Activated naive CD4-positive, alpha-beta T cell treated with anti-CD3 and anti-CD28 coated beads for 36 hours (primary cell): ENCODE measurements at regions not wholly inside any gene's neighbourhood (a gene's known extent, or its start where the extent isn't known, plus 50 kb on each side); places are given as distances from the start of the nearest gene placed in this dataset.

Experiments
- CTCF ChIA-PET: fragments of 350-600 bp; sonication (Branson Sonifier 250); formaldehyde crosslinking; loops from one replicate; lab custom pipeline; 2021; ENCODE audit warnings: antibody characterized with exemption; lab: Charles Lee
- DNase-seq: peaks from one replicate; pipeline ENCODE4 v3.0.0-alpha.2; 2020
- H3K27ac Mint-ChIP-seq: one replicate; pipeline ENCODE4 v1.8.0; 2021; ENCODE audit warnings: mild to moderate bottlenecking, mixed read lengths
- H3K27me3 Mint-ChIP-seq: one replicate; pipeline ENCODE4 v1.8.0; 2021; ENCODE audit warnings: low read depth, mixed read lengths
- H3K36me3 Mint-ChIP-seq: one replicate; pipeline ENCODE4 v1.8.0; 2021; ENCODE audit warnings: low read depth, mixed read lengths
- H3K4me1 Mint-ChIP-seq: one replicate; pipeline ENCODE4 v1.8.0; 2021; ENCODE audit warnings: low read depth, mixed read lengths
- H3K4me3 Mint-ChIP-seq: one replicate; pipeline ENCODE4 v1.8.0; 2021; ENCODE audit warnings: mild to moderate bottlenecking, moderate library complexity, mixed read lengths
- H3K9me3 Mint-ChIP-seq: one replicate; pipeline ENCODE4 v1.8.0; 2021; ENCODE audit warnings: mixed read lengths
- intact Hi-C: fragments of 100-400 bp; cut with micrococcal nuclease; formaldehyde crosslinking; loops from one replicate; pipeline ENCODE4 v1.15.1; 2023

GRCh38 chr5:121741156-121741555 lies 110.5 kb upstream of the FTMT start:
- no peaks in the 10 kb centered on the region for H3K4me1 Mint-ChIP-seq
- no peaks in the 10 kb centered on the region for H3K36me3 Mint-ChIP-seq
- CTCF ChIA-PET, result no interaction called here
- H3K4me3 Mint-ChIP-seq, result no peak overlapping the region
- H3K27ac Mint-ChIP-seq, result no peak overlapping the region
- intact Hi-C loops, result no loop called here
- H3K9me3 Mint-ChIP-seq, result peaks cover 3% of the 10 kb centered on the region
- H3K27me3 Mint-ChIP-seq, result no peaks in the 10 kb centered on the region
- no peak for DNase-seq

- Mint-ChIP-seq H3K4me3 (no peak overlapping the region), H3K9me3 (no peaks in the 10 kb centered on the region), H3K36me3 (no peaks in the 10 kb centered on the region), H3K4me1 (no peaks in the 10 kb centered on the region), H3K27me3 (no peaks in the 10 kb centered on the region), H3K27ac (no peak overlapping the region)
- intact Hi-C loops, result no loop called here
- DNase-seq, result no peak
- CTCF ChIA-PET, result no interaction called here
Measured at GRCh38 chr5:121744577-121744976, 107.1 kb upstream of the FTMT start.

GRCh38 chr5:121745407-121745806 lies 106.3 kb upstream of the FTMT start:
- CTCF ChIA-PET, result no interaction called here
- intact Hi-C loops, result no loop called here
- Mint-ChIP-seq H3K4me1 (no peaks in the 10 kb centered on the region), H3K27me3 (no peaks in the 10 kb centered on the region), H3K9me3 (no peaks in the 10 kb centered on the region), H3K4me3 (no peak overlapping the region), H3K36me3 (no peaks in the 10 kb centered on the region), H3K27ac (no peak overlapping the region)
- DNase-seq, result no peak

GRCh38 chr5:121746763-121747162 lies 104.9 kb upstream of the FTMT start:
- CTCF ChIA-PET, result no interaction called here
- intact Hi-C loops, result no loop called here
- H3K27ac Mint-ChIP-seq, result no peak overlapping the region
- no peaks in the 10 kb centered on the region for H3K9me3 Mint-ChIP-seq
- no peaks in the 10 kb centered on the region for H3K27me3 Mint-ChIP-seq
- H3K36me3 Mint-ChIP-seq, result no peaks in the 10 kb centered on the region
- H3K4me3 Mint-ChIP-seq, result no peak overlapping the region
- no peak for DNase-seq
- no peaks in the 10 kb centered on the region for H3K4me1 Mint-ChIP-seq

GRCh38 chr5:121748686-121749085 lies 103.0 kb upstream of the FTMT start:
- CTCF ChIA-PET, result no interaction called here
- H3K36me3 Mint-ChIP-seq, result no peaks in the 10 kb centered on the region
- DNase-seq, result no peak
- H3K9me3 Mint-ChIP-seq, result no peaks in the 10 kb centered on the region
- no peak overlapping the region for H3K4me3 Mint-ChIP-seq
- H3K27ac Mint-ChIP-seq, result no peak overlapping the region
- intact Hi-C loops, result no loop called here
- no peaks in the 10 kb centered on the region for H3K27me3 Mint-ChIP-seq
- no peaks in the 10 kb centered on the region for H3K4me1 Mint-ChIP-seq

- no peaks in the 10 kb centered on the region for H3K27me3 Mint-ChIP-seq
- no peaks in the 10 kb centered on the region for H3K4me1 Mint-ChIP-seq
- H3K9me3 Mint-ChIP-seq, result no peaks in the 10 kb centered on the region
- intact Hi-C loops, result no loop called here
- no peak for DNase-seq
- CTCF ChIA-PET, result interaction anchor here (0.7 kb wide), 1 partner anchor 1444 kb away, joined by 3 read pairs; no protein-coding TSS in a partner anchor
- no peaks in the 10 kb centered on the region for H3K36me3 Mint-ChIP-seq
- H3K27ac Mint-ChIP-seq, result no peak overlapping the region
- H3K4me3 Mint-ChIP-seq, result no peak overlapping the region
Measured at GRCh38 chr5:121752149-121752548, 99.5 kb upstream of the FTMT start.

- DNase-seq, result no peak
- CTCF ChIA-PET, result no interaction called here
- no peak overlapping the region for H3K27ac Mint-ChIP-seq
- no peaks in the 10 kb centered on the region for H3K36me3 Mint-ChIP-seq
- H3K27me3 Mint-ChIP-seq, result no peaks in the 10 kb centered on the region
- intact Hi-C loops, result no loop called here
- no peak overlapping the region for H3K4me3 Mint-ChIP-seq
- H3K9me3 Mint-ChIP-seq, result no peaks in the 10 kb centered on the region
- no peaks in the 10 kb centered on the region for H3K4me1 Mint-ChIP-seq
Measured at GRCh38 chr5:121755266-121755665, 96.4 kb upstream of the FTMT start.

GRCh38 chr5:121757753-121758152 lies 93.9 kb upstream of the FTMT start:
- Mint-ChIP-seq H3K4me3 (no peak overlapping the region), H3K27ac (no peak overlapping the region), H3K9me3 (no peaks in the 10 kb centered on the region), H3K27me3 (no peaks in the 10 kb centered on the region), H3K36me3 (no peaks in the 10 kb centered on the region), H3K4me1 (no peaks in the 10 kb centered on the region)
- DNase-seq, result no peak
- CTCF ChIA-PET, result no interaction called here
- intact Hi-C loops, result no loop called here

- Mint-ChIP-seq H3K27me3 (no peaks in the 10 kb centered on the region), H3K9me3 (no peaks in the 10 kb centered on the region), H3K4me1 (no peaks in the 10 kb centered on the region), H3K36me3 (no peaks in the 10 kb centered on the region), H3K27ac (no peak overlapping the region), H3K4me3 (no peak overlapping the region)
- intact Hi-C loops, result no loop called here
- no peak for DNase-seq
- CTCF ChIA-PET, result no interaction called here
Measured at GRCh38 chr5:121758615-121759014, 93.1 kb upstream of the FTMT start.

GRCh38 chr5:121762426-121762825 lies 89.3 kb upstream of the FTMT start:
- CTCF ChIA-PET, result no interaction called here
- no peak for DNase-seq
- Mint-ChIP-seq H3K36me3 (no peaks in the 10 kb centered on the region), H3K4me1 (no peaks in the 10 kb centered on the region), H3K4me3 (no peak overlapping the region), H3K9me3 (no peaks in the 10 kb centered on the region), H3K27me3 (no peaks in the 10 kb centered on the region), H3K27ac (no peak overlapping the region)
- intact Hi-C loops, result no loop called here

- H3K4me3 Mint-ChIP-seq, result no peak overlapping the region
- no peaks in the 10 kb centered on the region for H3K9me3 Mint-ChIP-seq
- no peaks in the 10 kb centered on the region for H3K4me1 Mint-ChIP-seq
- DNase-seq, result no peak
- no peaks in the 10 kb centered on the region for H3K27me3 Mint-ChIP-seq
- no peaks in the 10 kb centered on the region for H3K36me3 Mint-ChIP-seq
- no peak overlapping the region for H3K27ac Mint-ChIP-seq
- intact Hi-C loops, result no loop called here
- CTCF ChIA-PET, result no interaction called here
Measured at GRCh38 chr5:121763665-121764064, 88.0 kb upstream of the FTMT start.

GRCh38 chr5:121780406-121780805 lies 71.3 kb upstream of the FTMT start:
- Mint-ChIP-seq H3K27ac (no peak overlapping the region), H3K27me3 (no peaks in the 10 kb centered on the region), H3K4me1 (no peaks in the 10 kb centered on the region), H3K9me3 (no peaks in the 10 kb centered on the region), H3K36me3 (no peaks in the 10 kb centered on the region), H3K4me3 (no peak overlapping the region)
- no peak for DNase-seq
- intact Hi-C loops, result no loop called here
- CTCF ChIA-PET, result no interaction called here

GRCh38 chr5:121783700-121784099 lies 68.0 kb upstream of the FTMT start:
- Mint-ChIP-seq H3K4me1 (no peaks in the 10 kb centered on the region), H3K27me3 (no peaks in the 10 kb centered on the region), H3K4me3 (no peak overlapping the region), H3K36me3 (no peaks in the 10 kb centered on the region), H3K27ac (no peak overlapping the region), H3K9me3 (peaks cover 2% of the 10 kb centered on the region)
- no peak for DNase-seq
- CTCF ChIA-PET, result no interaction called here
- intact Hi-C loops, result no loop called here

GRCh38 chr5:121793791-121794190 lies 57.9 kb upstream of the FTMT start:
- Mint-ChIP-seq H3K27me3 (no peaks in the 10 kb centered on the region), H3K36me3 (no peaks in the 10 kb centered on the region), H3K27ac (no peak overlapping the region), H3K4me1 (no peaks in the 10 kb centered on the region), H3K4me3 (no peak overlapping the region), H3K9me3 (peaks cover 4% of the 10 kb centered on the region)
- intact Hi-C loops, result no loop called here
- CTCF ChIA-PET, result no interaction called here
- no peak for DNase-seq
